Mesendoderm (in vitro differentiated cells): ENCODE measurements at regions not wholly inside any gene's neighbourhood (a gene's known extent, or its start where the extent isn't known, plus 50 kb on each side); places are given as distances from the start of the nearest gene placed in this dataset.

Experiments
- DNase-seq: peaks from one replicate; pipeline ENCODE4 v3.0.0; 2013
- H2AK5ac ChIP-seq: 2 replicates; pipeline ENCODE4 v1.6.1; 2013; ENCODE audit warnings: low read length, inconsistent platforms
- H2BK120ac ChIP-seq: 2 replicates; pipeline ENCODE4 v1.6.1; 2013; ENCODE audit warnings: low read depth, mild to moderate bottlenecking, low read length, moderate library complexity, mixed read lengths
- H2BK15ac ChIP-seq: replicated peaks from 2 replicates; pipeline ENCODE4 v1.6.1; 2013; ENCODE audit warnings: low read depth, mild to moderate bottlenecking, moderate library complexity
- H2BK5ac ChIP-seq: 2 replicates; pipeline ENCODE4 v1.6.1; 2013; ENCODE audit warnings: low read length, inconsistent platforms
- H3K18ac ChIP-seq: 2 replicates; pipeline ENCODE4 v1.6.1; 2013; ENCODE audit warnings: mild to moderate bottlenecking, low read length, mixed read lengths
- H3K23ac ChIP-seq: one replicate; pipeline ENCODE4 v1.6.1; 2013; ENCODE audit warnings: low read length
- H3K27ac ChIP-seq: 2 replicates; pipeline ENCODE4 v1.5.1; 2013; ENCODE audit warnings: low read depth, mild to moderate bottlenecking, inconsistent platforms, low read length, moderate library complexity
- H3K27me3 ChIP-seq: 2 replicates; pipeline ENCODE4 v1.6.1; 2013; ENCODE audit warnings: low read length, control low read depth, mild to moderate bottlenecking, inconsistent platforms; ENCODE audit not compliant: insufficient read depth, poor library complexity
- H3K36me3 ChIP-seq: 2 replicates; pipeline ENCODE4 v1.6.1; 2013; ENCODE audit warnings: low read length, inconsistent platforms; ENCODE audit not compliant: control insufficient read depth, insufficient read depth
- H3K4ac ChIP-seq: one replicate; pipeline ENCODE4 v1.6.1; 2013; ENCODE audit warnings: low read depth, mild to moderate bottlenecking, low read length, moderate library complexity
- H3K4me1 ChIP-seq: 2 replicates; pipeline ENCODE4 v1.6.1; 2013; ENCODE audit warnings: low read depth, low read length, inconsistent platforms; ENCODE audit not compliant: control insufficient read depth
- H3K4me2 ChIP-seq: 2 replicates; pipeline ENCODE4 v1.6.1; 2013; ENCODE audit warnings: low read length
- H3K4me3 ChIP-seq: 2 replicates; pipeline ENCODE4 v1.5.1; 2013; ENCODE audit warnings: mild to moderate bottlenecking, low read length
- H3K56ac ChIP-seq: one replicate; pipeline ENCODE4 v1.6.1; 2013; ENCODE audit warnings: low read length
- H3K79me1 ChIP-seq: 2 replicates; pipeline ENCODE4 v1.6.1; 2013; ENCODE audit warnings: low read length, inconsistent platforms
- H3K79me2 ChIP-seq: 2 replicates; pipeline ENCODE4 v1.6.1; 2013; ENCODE audit warnings: mild to moderate bottlenecking, low read length; ENCODE audit not compliant: control insufficient read depth, insufficient read depth
- H3K9ac ChIP-seq: 2 replicates; pipeline ENCODE4 v1.6.1; 2013; ENCODE audit warnings: low read length, inconsistent platforms
- H4K5ac ChIP-seq: one replicate; pipeline ENCODE4 v1.6.1; 2013; ENCODE audit warnings: low read length
- H4K8ac ChIP-seq: one replicate; pipeline ENCODE4 v1.6.1; 2013; ENCODE audit warnings: low read depth, mild to moderate bottlenecking, control low read depth, low read length, moderate library complexity
- WGBS: extraction: QIAGEN DNeasy Blood & Tissue Kit; methylation state at CpG from one replicate; pipeline ENCODE4 v1.1.7; 2013; ENCODE audit warnings: low lambda C conversion rate, missing lambda C conversion rate; ENCODE audit not compliant: insufficient coverage; ENCODE audit errors: extremely low coverage; 5-methylcytosine and 5-hydroxymethylcytosine counted together

DNA sequence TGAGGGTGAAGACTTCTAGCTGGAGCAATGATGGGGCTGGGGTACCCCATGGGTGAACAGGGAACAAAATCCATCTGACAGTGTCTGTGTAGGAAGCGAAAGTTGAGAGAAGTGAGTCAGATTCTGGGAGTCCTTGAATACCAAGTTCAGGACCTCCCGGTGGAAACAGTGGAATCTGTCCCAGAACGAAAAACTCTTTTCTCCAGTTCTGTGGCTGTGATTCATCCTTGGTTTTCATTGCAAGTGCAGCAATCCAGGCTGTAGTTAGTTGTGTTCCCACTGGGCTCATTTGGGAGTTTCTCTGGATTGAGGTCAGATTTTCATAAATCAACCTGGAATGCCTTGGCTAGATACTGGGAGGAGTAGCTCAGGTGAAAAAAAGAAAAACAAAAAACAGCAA is 120.7 kb downstream of the C12orf75 start:
- no peaks in the 10 kb centered on the region for H3K36me3 ChIP-seq
- no peak for DNase-seq
- no peak overlapping the region for H3K56ac ChIP-seq
- H3K4me3 ChIP-seq = no peak overlapping the region
- no peak overlapping the region for H2BK5ac ChIP-seq
- H3K18ac ChIP-seq = no peak overlapping the region
- no peak overlapping the region for H3K4me2 ChIP-seq
- H3K79me2 ChIP-seq = no peaks in the 10 kb centered on the region
- no peak overlapping the region for H3K4ac ChIP-seq
- no CpG with 5 or more reads among the region's 3 CpGs for WGBS
- H3K4me1 ChIP-seq = no peaks in the 10 kb centered on the region
- H3K27ac ChIP-seq = no peak overlapping the region
- no peak overlapping the region for H2BK120ac ChIP-seq
- H3K27me3 ChIP-seq = no peaks in the 10 kb centered on the region
- H2BK15ac ChIP-seq = no peak overlapping the region
- H4K5ac ChIP-seq = no peak overlapping the region
- H3K9ac ChIP-seq = no peak overlapping the region
- H3K23ac ChIP-seq = no peak overlapping the region
- no peak overlapping the region for H4K8ac ChIP-seq
- H3K79me1 ChIP-seq = no peaks in the 10 kb centered on the region
- H2AK5ac ChIP-seq = no peak overlapping the region

DNA sequence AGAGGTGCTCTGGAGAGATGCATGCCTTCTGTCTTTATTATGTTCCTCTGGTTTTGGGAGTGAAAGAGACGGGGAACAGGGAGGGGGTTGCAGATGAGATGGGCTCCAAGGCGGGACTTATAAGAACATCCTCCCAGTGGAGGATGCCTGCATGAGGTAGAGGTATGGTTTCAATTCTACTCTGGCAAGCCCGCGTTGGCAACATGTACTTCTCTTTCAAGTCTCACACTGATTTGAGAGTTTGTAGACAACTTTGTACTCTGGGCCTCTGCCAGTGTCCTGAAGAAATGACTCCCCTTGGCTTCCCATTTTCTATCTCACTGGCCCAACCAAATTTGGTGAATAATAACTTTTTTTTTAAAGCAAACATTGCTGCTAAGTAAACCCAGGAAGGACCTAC is 121.3 kb downstream of the C12orf75 start:
- no peak overlapping the region for H4K8ac ChIP-seq
- H2AK5ac ChIP-seq = no peak overlapping the region
- H3K18ac ChIP-seq = no peak overlapping the region
- no peak overlapping the region for H3K4ac ChIP-seq
- H3K4me1 ChIP-seq = no peaks in the 10 kb centered on the region
- DNase-seq = no peak
- no peaks in the 10 kb centered on the region for H3K79me2 ChIP-seq
- H3K79me1 ChIP-seq = no peaks in the 10 kb centered on the region
- H3K4me3 ChIP-seq = no peak overlapping the region
- H3K23ac ChIP-seq = no peak overlapping the region
- H3K9ac ChIP-seq = no peak overlapping the region
- no peak overlapping the region for H3K27ac ChIP-seq
- no peak overlapping the region for H2BK120ac ChIP-seq
- no peak overlapping the region for H2BK5ac ChIP-seq
- WGBS = no CpG with 5 or more reads among the region's 4 CpGs
- no peak overlapping the region for H3K56ac ChIP-seq
- no peak overlapping the region for H4K5ac ChIP-seq
- no peaks in the 10 kb centered on the region for H3K27me3 ChIP-seq
- no peak overlapping the region for H2BK15ac ChIP-seq
- no peak overlapping the region for H3K4me2 ChIP-seq
- no peaks in the 10 kb centered on the region for H3K36me3 ChIP-seq

DNA sequence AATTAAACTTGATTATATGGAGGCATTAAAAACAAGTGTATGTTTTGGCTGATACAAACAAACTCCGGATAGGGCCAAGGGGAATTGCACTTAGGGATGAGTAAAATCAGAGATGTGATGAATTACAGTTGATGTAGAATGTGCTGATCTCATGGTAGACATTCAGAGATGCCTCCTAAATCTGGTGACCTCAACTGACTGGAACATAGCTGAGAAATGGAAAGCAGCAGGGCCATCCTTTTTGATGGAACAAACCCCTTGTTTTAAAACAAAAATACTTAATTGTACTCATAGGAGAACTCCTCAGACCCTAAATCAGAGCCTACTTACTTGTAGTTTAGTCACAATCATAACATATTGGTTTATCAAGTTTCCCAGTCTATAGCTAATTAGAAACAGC is 122.8 kb downstream of the C12orf75 start:
- DNase-seq = no peak
- Histone ChIP-seq H3K79me1 (no peaks in the 10 kb centered on the region), H2AK5ac (no peak overlapping the region), H2BK120ac (no peak overlapping the region), H3K9ac (no peak overlapping the region), H4K8ac (no peak overlapping the region), H3K4me3 (no peak overlapping the region), H3K36me3 (no peaks in the 10 kb centered on the region), H3K56ac (no peak overlapping the region), H4K5ac (no peak overlapping the region), H2BK15ac (no peak overlapping the region), H3K4me2 (no peak overlapping the region), H3K79me2 (no peaks in the 10 kb centered on the region), H2BK5ac (no peak overlapping the region), H3K27me3 (no peaks in the 10 kb centered on the region), H3K18ac (no peak overlapping the region), H3K23ac (no peak overlapping the region), H3K4me1 (no peaks in the 10 kb centered on the region), H3K27ac (no peak overlapping the region), H3K4ac (no peak overlapping the region)
- no CpG with 5 or more reads among the region's 1 CpG for WGBS

- H2BK120ac ChIP-seq = no peak overlapping the region
- no peak overlapping the region for H3K4me2 ChIP-seq
- H3K9ac ChIP-seq = no peak overlapping the region
- H3K4me1 ChIP-seq = no peaks in the 10 kb centered on the region
- H3K4ac ChIP-seq = no peak overlapping the region
- no peaks in the 10 kb centered on the region for H3K79me1 ChIP-seq
- no peak overlapping the region for H4K8ac ChIP-seq
- no peak overlapping the region for H3K23ac ChIP-seq
- no peaks in the 10 kb centered on the region for H3K79me2 ChIP-seq
- H3K4me3 ChIP-seq = no peak overlapping the region
- no peak overlapping the region for H3K27ac ChIP-seq
- no peak overlapping the region for H2AK5ac ChIP-seq
- H3K36me3 ChIP-seq = no peaks in the 10 kb centered on the region
- H3K18ac ChIP-seq = no peak overlapping the region
- no peak overlapping the region for H4K5ac ChIP-seq
- H3K27me3 ChIP-seq = no peaks in the 10 kb centered on the region
- H2BK15ac ChIP-seq = no peak overlapping the region
- H3K56ac ChIP-seq = no peak overlapping the region
- no peak for DNase-seq
- no peak overlapping the region for H2BK5ac ChIP-seq
- no CpG with 5 or more reads among the region's 4 CpGs for WGBS
Observed at GRCh38 chr12:105454688-105455087, 124.2 kb downstream of the C12orf75 start.

DNA sequence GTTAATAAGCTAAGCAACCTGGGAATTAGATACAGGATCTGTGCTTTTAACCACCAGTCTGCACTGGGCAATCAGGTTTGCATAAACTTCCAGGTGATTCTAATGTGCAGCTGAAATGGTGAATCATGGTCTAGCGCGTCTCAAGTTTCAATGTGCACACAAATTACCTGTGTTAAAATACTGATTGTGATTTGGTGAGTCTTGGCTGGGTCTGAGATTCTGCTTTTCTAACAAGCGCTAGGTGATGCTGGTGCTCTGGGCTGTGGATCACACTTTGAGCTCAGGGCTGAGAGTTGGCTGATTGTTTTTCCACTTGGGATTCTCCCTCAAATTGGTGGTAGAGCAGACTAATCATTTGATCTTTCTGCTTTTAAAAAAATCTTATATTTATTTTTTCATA is 124.8 kb downstream of the C12orf75 start:
- no peaks in the 10 kb centered on the region for H3K36me3 ChIP-seq
- DNase-seq = no peak
- H3K18ac ChIP-seq = no peak overlapping the region
- H3K4ac ChIP-seq = no peak overlapping the region
- H2AK5ac ChIP-seq = no peak overlapping the region
- no peak overlapping the region for H4K5ac ChIP-seq
- H4K8ac ChIP-seq = no peak overlapping the region
- no peak overlapping the region for H3K23ac ChIP-seq
- no peak overlapping the region for H2BK120ac ChIP-seq
- H3K27ac ChIP-seq = no peak overlapping the region
- no CpG with 5 or more reads among the region's 3 CpGs for WGBS
- H3K4me2 ChIP-seq = no peak overlapping the region
- no peaks in the 10 kb centered on the region for H3K27me3 ChIP-seq
- no peak overlapping the region for H3K9ac ChIP-seq
- no peaks in the 10 kb centered on the region for H3K79me1 ChIP-seq
- H3K79me2 ChIP-seq = no peaks in the 10 kb centered on the region
- H3K56ac ChIP-seq = no peak overlapping the region
- no peak overlapping the region for H2BK5ac ChIP-seq
- no peaks in the 10 kb centered on the region for H3K4me1 ChIP-seq
- no peak overlapping the region for H3K4me3 ChIP-seq
- H2BK15ac ChIP-seq = no peak overlapping the region

- no peak overlapping the region for H4K5ac ChIP-seq
- H3K4me1 ChIP-seq = peaks cover 3% of the 10 kb centered on the region
- H2AK5ac ChIP-seq = no peak overlapping the region
- H3K56ac ChIP-seq = no peak overlapping the region
- no peak overlapping the region for H2BK120ac ChIP-seq
- no peak overlapping the region for H3K4ac ChIP-seq
- H3K9ac ChIP-seq = no peak overlapping the region
- H3K36me3 ChIP-seq = no peaks in the 10 kb centered on the region
- no peaks in the 10 kb centered on the region for H3K79me2 ChIP-seq
- no peaks in the 10 kb centered on the region for H3K79me1 ChIP-seq
- H3K27ac ChIP-seq = no peak overlapping the region
- H2BK15ac ChIP-seq = peak overlapping the region; percentile 57
- no peak overlapping the region for H3K4me2 ChIP-seq
- H3K27me3 ChIP-seq = no peaks in the 10 kb centered on the region
- H3K4me3 ChIP-seq = no peak overlapping the region
- no peak for DNase-seq
- H2BK5ac ChIP-seq = no peak overlapping the region
- H4K8ac ChIP-seq = no peak overlapping the region
- H3K18ac ChIP-seq = no peak overlapping the region
- no peak overlapping the region for H3K23ac ChIP-seq
Observed at GRCh38 chr12:105457026-105457425, 126.5 kb downstream of the C12orf75 start.
